GM21737 (cell line): ENCODE measurements at regions not wholly inside any gene's neighbourhood (a gene's known extent, or its start where the extent isn't known, plus 50 kb on each side); places are given as distances from the start of the nearest gene placed in this dataset.
"Not testable (repeated sequence)": the region's sequence is repeated elsewhere in the genome, so short reads cannot be mapped to it uniquely, and the experiment has no call there.

Experiments
- ATAC-seq: cut with Tn5 transposase; IDR thresholded peaks from one replicate; pipeline ENCODE4 v1.9.1; 2021; ENCODE audit warnings: mild to moderate bottlenecking, moderate library complexity; ENCODE audit not compliant: unreplicated experiment

DNA sequence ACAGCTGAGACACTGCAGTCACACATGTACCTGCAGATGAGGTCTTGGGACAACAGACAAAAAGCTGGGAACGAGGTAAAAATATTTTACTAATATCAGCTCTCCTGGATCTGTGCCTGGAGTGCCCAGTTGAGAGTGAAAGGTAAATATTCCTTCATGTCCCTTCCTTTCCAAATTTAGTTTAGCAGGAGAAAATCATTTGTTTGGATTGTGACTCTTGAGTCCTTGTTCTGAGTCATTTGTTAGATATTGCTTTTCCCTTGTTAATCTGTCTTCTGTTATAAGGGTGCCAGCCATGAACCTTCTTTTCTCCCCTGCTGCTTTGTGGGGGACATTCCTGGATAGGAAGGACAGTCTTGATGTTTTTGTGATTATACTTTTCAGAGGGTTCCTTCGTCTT is 329.2 kb downstream of the DSC3 start:
- no peak for ATAC-seq

DNA sequence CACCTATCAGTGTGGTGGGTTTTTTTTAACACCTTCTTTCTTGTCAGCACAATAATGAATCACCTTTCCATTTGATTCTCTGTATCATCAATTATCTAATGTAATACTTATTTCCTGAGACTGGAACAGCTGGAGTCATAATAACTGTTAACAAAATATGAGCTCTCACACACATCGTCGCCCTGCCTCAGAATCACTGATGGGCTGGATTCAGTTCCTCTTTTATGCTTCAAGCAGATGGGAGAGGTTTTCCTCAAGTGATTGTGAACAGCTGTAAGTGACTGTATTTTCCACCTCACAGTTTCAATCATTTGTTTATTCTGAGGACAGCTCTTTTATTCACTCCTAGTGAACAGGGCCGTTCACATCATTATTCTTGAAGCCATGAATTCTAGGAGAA is 330.2 kb downstream of the DSC3 start:
- ATAC-seq: peak; percentile 54

DNA sequence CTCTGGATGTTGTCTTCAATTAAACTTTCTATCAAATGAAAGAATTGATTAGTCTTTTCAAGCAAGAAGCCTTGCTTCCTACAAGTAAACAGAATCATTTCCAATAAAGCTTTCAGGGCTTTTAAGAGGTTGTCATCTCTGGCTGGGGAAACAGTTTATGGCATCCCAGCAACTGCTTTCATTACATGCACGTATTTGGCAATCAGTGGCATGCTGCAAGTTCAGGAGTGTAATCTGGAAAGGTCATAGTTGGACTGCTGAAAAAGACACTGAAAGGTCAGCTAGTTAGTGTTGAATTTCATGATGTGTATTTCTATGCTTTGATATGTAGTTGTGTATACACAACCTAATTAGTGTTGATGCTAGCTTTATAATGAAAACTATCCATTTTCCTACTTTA is 332.9 kb downstream of the DSC3 start:
- ATAC-seq: no peak

DNA sequence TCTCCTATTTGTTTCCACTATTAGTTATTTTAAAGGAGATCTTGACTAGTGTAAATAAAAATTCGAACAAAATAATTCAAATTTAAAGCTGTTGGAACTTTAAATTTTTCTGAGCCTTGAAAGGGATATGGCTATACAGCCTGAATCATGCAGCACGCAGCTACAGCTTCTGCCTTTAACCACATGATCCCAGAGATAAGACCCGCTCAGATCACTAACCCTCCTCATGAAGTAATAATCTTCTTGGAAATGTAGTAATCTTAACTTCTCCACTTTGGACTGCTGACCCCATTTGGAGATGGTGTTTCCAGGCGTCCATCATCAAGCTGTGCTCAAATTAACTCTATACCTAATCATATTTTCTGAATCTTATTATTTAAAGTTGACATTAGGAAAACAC is 336.6 kb downstream of the DSC3 start:
- ATAC-seq: no peak

DNA sequence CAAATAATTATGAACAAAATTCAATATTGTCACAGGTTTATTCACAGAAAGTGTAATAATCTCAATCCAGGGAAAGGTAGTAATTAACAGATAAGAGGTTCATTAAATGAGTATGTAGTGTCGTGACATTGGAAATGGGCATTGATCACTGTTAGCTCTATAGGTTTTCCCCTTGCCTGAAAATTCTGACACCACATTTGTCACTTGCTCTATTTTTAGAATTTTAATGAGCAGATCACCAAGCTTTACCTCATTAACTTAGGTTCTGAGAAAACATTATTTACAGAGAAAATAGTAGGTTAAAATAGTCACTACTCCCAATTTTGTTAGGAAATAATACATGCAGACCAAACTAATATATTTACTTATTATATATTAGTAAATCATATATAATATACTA is 344.0 kb downstream of the DSC3 start:
- ATAC-seq: no peak

DNA sequence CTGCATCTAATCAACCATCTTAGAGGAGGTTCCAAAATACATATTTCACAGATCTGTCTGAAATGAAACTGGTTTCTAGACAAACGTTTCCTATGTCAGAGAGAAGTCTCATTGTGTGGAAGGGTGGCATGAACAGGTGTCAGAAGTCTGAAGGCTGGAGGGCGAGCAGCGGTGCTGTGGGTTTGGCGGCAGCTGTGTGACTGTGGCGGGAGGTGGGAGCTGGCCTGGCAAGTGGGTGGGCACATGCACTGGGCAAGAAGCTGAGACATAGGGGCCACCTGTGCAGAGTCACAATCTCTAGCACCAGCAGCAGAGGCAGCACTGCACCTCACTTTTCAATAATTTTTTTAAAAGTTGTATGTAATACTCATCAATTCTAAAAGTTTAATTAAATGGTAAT is 346.3 kb downstream of the DSC3 start:
- ATAC-seq: no peak

DNA sequence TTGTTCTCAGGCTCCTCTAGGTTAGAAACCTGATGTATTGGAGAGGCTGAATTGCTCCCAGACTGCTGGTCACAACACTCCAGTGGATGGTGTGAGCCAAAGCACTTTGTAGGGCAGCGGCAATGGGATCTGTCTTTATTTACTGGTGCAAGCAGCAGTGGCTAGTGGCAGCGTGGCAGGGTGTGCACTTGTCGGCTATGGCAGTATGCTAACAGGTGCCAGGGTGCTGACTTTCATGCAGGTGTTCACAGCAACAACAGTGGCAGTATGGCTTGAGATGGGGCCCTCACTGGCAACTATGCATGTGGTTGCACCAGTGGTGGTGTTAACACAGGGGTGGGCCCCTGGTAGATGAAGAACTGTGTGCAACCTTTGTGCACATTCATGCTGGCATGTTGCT is 347.8 kb downstream of the DSC3 start:
- ATAC-seq: no peak

DNA sequence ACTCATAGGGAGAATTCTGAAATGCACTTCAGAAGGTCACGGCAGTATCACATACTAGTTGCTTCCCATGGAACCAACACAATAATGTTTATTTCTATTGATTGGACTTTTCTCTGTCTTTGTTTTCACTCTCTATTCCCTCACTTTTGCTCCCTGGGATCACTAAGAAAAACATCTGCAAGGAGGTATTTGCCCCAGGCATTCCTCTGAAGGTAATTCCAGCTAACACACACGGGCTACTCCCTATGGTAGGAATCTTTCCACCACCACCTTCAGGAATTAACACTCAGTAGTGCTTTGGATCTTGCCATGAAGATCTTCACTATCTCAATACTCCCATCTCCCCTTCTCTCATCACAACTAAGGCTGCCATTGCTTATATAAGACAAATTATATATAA is 353.3 kb downstream of the DSC3 start:
- ATAC-seq: no peak

DNA sequence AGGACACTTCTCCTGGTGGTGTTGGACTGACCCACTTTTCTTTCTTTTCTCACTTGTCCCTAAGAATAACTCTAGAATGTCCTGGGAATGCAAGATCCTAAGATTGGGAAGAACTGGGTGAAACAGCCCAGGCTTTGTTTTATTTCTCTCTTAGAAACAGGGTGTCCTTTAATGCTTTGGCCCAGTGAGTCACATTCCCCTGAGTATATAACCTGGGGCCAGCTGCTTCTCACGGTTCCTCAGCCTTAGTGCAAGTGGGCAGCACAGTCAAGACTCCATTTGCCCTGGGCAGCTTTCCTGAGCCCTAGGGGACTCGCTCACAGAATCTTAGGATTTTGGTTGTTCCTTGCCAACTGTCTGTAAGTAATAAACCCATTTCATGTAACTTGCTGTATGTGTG is 355.0 kb downstream of the DSC3 start:
- ATAC-seq: no peak

DNA sequence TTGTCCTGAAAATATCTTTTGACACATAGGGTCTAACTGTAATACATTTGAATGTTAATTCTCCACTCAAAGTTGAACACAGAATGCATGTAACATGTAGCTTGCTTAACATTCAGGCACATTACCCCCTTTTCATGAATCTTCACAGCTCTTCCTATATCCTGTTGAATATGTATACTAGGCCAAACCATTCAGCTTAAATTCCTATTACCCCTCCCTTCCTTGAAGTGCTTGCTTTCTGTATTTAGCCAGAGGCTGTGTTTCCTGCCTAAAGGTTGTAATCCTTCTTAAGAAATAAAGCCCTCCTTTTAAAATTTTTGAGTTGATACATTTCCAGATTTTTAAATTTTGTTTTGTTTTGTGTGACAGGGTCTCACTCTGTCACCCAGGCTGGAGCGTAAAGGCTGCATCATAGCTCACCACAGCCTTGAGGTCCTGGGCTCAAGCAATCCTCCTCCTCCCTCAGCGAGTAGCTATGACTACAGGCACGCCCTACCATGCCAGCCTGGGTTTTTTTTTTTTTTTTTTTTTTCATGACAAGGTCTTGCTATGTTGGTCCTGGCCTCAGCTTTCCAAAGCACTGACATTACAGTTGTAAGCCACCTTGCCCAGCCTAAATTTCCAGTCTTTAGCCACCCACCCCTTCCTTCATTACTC is 357.6 kb downstream of the DSC3 start:
- ATAC-seq: no peak

DNA sequence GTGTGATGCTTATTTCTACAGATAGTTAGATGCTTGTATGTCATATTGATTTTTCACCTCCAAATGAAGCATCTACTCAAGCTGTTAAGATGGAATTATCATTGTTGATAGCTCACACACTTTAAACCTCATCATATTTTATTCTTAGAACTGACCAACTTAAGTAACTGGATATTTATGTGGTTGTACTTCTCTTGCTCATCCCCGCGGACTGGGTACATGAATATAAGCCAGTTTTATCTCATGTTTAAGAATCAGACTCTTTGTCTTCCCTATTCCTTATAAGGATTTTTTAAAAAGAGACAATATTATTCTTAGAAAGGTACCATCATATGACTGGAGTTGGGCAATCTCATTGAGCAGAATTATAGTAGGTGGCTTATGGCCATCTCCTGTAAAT is 358.7 kb downstream of the DSC3 start:
- ATAC-seq: no peak

DNA sequence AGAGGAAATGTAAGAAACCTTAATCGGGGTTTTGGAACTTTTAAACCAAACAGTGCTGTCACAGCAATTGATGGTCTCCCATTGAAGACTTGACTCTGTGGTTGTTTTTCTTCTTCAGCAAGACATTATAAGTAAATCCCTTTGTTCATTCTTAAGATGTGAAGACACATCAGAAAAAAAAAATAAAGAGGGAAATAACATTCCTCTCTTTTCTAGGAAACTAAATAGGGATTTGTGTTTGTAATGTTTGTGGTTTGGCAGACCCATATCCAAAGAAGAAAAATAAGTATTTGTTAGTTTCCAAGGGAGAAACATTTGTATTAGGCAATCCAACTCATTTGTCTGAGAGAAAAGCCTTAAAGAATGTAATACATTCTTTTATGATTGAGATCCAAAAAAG is 359.9 kb downstream of the DSC3 start:
- ATAC-seq: no peak

DNA sequence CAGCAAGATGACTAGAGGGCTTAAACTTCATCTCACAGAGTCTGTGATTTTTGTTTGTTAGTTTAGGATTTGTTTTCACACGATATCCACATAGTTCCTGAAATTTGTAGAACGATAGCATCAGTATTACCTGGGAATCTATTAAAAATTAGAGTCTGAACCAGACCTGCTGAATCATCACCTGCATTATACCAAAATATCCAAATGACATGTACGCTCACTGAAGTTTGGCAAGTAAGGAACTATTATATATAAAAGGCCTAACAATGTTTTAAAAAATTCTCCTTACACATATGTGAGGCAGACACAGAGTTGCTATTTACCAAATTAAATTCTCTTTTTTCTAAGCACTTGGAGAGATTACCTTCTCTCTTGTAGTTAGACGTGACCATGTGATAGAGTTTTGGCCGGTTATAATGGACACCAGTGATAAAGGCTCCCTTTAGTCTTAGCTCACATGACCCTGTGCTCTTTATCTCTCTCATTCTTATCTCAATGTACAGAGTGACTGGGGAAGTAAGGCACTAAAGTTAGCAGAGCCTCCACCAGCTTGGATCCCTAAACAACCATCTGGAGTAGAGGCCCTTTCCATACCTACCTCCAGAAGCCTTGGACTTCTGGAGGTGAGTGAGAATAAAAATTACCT is 363.1 kb downstream of the DSC3 start:
- no peak for ATAC-seq

DNA sequence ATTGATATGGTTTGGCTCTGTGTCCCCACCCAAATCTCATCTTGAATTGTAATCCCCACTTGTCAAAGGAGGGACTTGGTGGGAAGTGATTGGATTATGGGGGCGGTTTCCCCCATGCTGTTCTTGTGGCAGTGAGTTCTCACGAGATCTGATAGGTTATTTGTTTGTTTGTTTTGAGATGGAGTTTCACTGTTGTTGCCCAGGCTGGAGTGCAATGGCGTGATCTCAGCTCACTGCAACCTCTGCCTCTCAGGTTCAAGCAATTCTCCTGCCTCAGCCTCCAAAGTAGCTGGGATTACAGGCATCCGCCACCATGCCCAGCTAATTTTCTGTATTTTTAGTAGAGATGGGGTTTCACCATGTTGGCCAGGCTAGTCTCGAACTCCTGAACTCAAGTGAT is 364.7 kb downstream of the DSC3 start:
- not testable (repeated sequence) for ATAC-seq

DNA sequence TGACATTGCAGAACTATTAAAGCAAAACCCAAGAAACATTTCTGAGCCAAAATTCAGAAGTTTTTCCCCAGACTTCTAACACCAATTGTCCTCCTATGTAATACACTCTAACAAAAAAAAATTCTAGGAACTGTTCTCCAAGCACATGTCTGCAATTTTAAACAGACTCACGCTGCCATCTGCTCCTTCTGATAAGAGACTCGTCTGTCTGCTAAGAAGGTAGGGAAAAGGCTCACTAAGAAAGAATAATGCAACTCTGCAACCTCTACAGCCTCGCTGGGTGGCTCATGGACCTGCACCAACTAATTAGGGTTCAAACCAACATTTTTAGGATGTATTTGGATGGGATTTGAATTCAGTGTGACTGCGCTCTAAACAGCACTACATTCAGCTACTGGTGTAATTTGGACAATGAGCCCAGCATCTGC is 366.5 kb downstream of the DSC3 start:
- no peak for ATAC-seq

DNA sequence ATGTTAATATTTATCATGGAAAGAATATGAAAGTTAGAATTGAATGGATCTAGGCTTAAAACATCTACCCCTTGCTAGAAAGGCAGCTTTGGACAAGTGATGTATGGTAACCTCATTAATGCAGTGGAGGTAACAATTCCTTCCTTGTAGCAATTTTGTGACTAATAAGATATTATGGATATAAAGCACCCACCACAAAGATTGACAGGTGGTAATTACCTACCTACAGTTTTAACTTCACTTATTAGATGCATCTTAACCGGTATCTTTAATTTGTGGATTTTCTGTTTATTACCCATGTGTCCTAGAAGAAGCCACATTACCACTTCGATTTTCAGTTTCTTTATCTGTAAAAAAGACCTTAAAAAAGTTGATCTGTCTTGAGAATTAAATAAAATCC is 367.0 kb downstream of the DSC3 start:
- ATAC-seq: no peak

DNA sequence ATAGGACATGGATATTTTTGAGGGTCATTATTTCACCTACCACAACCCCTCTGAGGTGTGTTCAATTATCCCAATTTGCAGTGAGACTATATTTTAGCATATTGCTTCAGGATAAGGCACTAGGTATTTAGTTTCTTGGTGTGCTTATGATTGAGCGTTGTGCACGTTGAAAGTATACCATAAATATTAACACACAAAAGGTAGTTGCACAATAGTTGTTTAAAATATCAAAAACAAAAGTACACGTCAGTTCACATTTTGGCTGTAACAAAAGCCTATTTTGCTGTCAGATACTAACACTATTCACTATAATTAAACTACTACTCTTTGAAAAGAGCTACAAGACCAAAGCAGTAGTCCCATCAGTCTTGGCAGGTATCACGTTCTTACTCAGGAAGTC is 367.5 kb downstream of the DSC3 start:
- ATAC-seq: no peak

DNA sequence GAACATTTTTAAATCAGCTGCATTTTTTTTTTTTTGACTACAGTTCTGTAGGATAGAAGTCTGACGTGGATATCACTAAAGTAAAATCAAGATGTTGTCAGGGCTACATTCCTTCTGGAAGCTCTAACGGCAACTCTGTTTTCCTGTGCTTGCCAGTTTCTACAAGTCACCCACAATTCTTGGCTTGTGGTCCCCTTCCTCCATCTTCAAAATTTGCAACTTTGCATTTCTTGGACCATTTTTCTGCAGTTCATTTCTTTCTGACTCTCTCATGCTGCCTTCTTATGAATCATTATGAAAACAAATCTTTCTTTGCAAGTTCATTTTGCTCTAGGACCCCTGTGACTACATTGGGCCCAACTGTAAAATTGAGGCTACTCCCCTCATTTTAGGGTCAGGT is 367.9 kb downstream of the DSC3 start:
- no peak for ATAC-seq

DNA sequence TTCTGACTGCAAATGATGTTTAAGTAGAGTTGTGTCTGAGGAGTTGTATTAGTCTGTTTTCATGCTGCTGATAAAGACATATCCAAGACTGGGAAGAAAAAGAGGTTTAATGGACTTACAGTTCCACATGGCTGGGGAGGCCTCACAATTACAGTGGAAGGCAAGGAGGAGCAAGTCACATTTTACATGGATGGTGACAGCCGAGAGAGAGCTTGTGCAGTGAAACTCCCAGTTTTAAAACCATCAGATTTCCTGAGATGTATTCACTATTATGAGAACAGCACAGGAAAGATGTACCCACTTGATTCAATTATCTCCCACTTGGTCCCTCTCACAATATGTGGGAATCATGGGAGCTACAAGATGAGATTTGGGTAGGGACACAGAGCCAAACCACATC is 370.1 kb downstream of the DSC3 start:
- ATAC-seq: not testable (repeated sequence)

DNA sequence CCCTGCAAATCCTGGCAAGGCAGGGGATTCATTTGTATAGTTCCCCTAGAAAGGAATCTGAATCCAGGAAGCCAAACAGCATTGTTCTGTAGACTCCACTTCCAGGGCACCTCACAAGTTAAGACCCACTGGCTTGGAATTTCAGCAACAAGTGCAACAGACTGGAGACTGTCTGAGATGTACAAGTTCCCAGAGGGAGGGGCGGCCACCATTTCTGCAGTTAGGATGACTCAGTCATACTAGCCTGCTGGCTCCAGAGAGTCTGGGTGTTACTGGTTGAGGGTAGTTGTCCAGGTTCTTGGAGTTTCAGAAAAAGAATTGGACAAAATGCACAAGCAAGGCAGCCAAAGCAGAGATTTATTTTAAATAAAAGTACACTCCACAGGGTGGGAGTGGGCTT is 384.2 kb downstream of the DSC3 start:
- ATAC-seq: no peak

DNA sequence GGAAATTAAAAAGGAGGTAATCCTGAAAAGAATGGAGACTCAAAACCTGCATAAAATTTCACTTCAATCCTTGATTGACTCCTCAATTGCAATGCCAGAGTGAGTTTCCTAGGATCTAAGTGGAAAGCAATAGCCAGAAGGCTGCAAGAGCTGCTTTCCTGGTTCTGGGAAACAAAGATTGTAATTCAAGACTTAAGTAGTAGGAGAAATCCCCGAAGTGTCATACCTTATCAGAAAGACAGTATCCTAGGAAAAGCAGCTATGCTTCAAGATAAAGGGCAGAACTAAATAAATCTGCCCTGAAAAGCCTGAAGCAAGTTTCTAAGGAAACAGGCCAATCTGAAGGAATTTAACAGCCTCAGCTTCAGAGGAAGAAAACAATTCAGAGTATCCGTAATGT is 390.2 kb downstream of the DSC3 start:
- ATAC-seq: no peak

DNA sequence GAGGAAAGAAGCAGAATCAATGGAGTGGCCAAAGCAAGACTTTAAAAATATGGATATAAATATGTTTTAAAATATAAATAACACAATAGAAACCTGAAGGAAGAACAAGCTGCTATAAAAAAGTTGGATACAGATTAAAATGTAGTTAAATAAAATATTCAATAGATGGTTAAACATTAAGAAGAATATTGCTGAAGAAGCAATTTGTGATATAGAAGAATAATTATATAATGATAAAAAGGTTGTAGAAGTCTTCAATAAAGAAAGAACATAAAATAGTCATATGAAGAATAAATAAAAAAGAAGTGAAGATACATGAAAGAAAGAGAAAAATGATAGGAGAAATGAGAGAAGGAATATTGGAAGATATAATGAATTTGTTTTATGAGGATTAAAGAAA is 392.0 kb downstream of the DSC3 start:
- ATAC-seq: no peak

DNA sequence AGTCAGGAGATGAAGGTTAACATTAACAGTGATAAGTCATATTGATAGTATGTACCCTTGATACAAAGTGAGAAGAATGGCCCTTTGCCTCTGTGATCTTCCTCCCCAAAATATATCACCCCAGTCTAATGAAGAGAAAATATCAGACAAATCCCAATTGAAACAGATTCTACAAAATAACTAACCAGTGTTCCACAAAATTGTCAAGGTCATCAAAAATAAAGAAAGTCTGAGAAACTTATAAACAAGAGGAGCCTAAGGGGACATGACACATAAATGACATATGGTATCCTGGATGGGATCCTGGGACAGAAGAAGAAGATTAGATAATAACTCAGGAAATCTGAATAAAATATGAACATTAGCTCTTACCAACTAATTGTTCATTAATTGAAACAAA is 398.4 kb downstream of the DSC3 start:
- no peak for ATAC-seq
